CD8-positive, alpha-beta memory T cell (primary cell): ENCODE measurements at regions not wholly inside any gene's neighbourhood (a gene's known extent, or its start where the extent isn't known, plus 50 kb on each side); places are given as distances from the start of the nearest gene placed in this dataset.

Experiments used
- CTCF ChIA-PET: fragments of 350-600 bp; sonication (Branson Sonifier 250); formaldehyde crosslinking; loops from one replicate; lab custom pipeline; 2021; ENCODE audit warnings: antibody characterized with exemption; lab: Charles Lee
- POLR2A ChIA-PET: fragments of 350-600 bp; sonication (Branson Sonifier 250); formaldehyde crosslinking; loops from one replicate; lab custom pipeline; 2021; ENCODE audit warnings: antibody characterized with exemption; lab: Charles Lee
- DNase-seq, 5 donors: peaks; one replicate each; pipeline versions ENCODE4 v3.0.0 to v3.0.0-alpha.2; 2020 to 2022; ENCODE audit warnings: mixed read lengths in 1 of 5
- H3K27ac ChIP-seq: one replicate; pipeline ENCODE4 v1.7.0; 2013; ENCODE audit warnings: low read depth, mild to moderate bottlenecking, low read length, moderate library complexity
- H3K27me3 ChIP-seq: 2 replicates; pipeline ENCODE4 v1.7.0; 2013; ENCODE audit warnings: low read length, mild to moderate bottlenecking; ENCODE audit not compliant: insufficient read depth, poor library complexity, severe bottlenecking
- H3K36me3 ChIP-seq: 2 replicates; pipeline ENCODE4 v1.7.0; 2013; ENCODE audit warnings: mild to moderate bottlenecking, low read length, moderate library complexity; ENCODE audit not compliant: insufficient read depth
- H3K4me1 ChIP-seq: 2 replicates; pipeline ENCODE4 v1.7.0; 2013; ENCODE audit warnings: mild to moderate bottlenecking, low read length, moderate library complexity; ENCODE audit not compliant: insufficient read depth
- H3K4me3 ChIP-seq: 2 replicates; pipeline ENCODE4 v1.7.0; 2013; ENCODE audit warnings: mild to moderate bottlenecking, low read length
- H3K9me3 ChIP-seq: 2 replicates; pipeline ENCODE4 v1.7.0; 2013; ENCODE audit warnings: mild to moderate bottlenecking, low read length
- H3K27ac Mint-ChIP-seq, 8 donors: one replicate each; pipeline ENCODE4 v1.8.0; 2020 to 2021; ENCODE audit warnings: mixed read lengths in 8 of 8, mild to moderate bottlenecking in 6 of 8, inconsistent platforms in 3 of 8, moderate library complexity in 3 of 8
- H3K27me3 Mint-ChIP-seq, 2 donors: one replicate each; pipeline ENCODE4 v1.8.0; 2020 to 2021; ENCODE audit warnings: mixed read lengths in 2 of 2, mild to moderate bottlenecking in 1 of 2, moderate library complexity in 1 of 2
- H3K36me3 Mint-ChIP-seq, 3 donors: one replicate each; pipeline ENCODE4 v1.8.0; 2020 to 2021; ENCODE audit warnings: mixed read lengths in 3 of 3, inconsistent platforms in 1 of 3, mild to moderate bottlenecking in 1 of 3
- H3K4me1 Mint-ChIP-seq, 3 donors: one replicate each; pipeline ENCODE4 v1.8.0; 2020 to 2021; ENCODE audit warnings: mixed read lengths in 3 of 3, inconsistent platforms in 1 of 3, mild to moderate bottlenecking in 1 of 3
- H3K4me3 Mint-ChIP-seq, 7 donors: one replicate each; pipeline ENCODE4 v1.8.0; 2020 to 2021; ENCODE audit warnings: mixed read lengths in 7 of 7, mild to moderate bottlenecking in 6 of 7, moderate library complexity in 4 of 7, inconsistent platforms in 2 of 7
- H3K9me3 Mint-ChIP-seq, 5 donors: one replicate each; pipeline ENCODE4 v1.8.0; 2020 to 2022; ENCODE audit warnings: mixed read lengths in 5 of 5, mild to moderate bottlenecking in 3 of 5, moderate library complexity in 2 of 5, inconsistent platforms in 1 of 5

DNA sequence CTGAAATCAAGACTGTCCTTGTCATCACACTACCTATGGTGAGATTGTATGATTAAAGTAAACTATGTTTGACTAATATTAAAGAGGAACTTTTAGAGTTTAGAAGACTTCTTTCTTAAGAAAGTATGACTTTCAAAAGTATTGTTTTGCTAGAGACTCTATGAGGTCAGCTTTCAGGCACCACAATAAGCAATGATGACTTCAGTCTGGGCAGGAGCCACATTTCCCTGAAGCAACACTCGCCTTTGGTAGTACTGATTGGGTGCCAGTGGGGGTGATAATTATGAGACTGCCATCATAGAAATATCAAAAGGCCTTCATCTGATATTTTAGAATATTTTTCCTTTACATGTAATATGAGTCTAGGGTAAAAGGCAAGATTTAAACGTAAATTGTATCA, 212.6 kb downstream of the DTHD1 start:
- no peaks in the 10 kb centered on the region for H3K27me3 ChIP-seq
- ChIA-PET CTCF (no interaction called here), POLR2A (no interaction called here)
- H3K4me3 ChIP-seq, result no peak overlapping the region
- no peak overlapping the region for H3K4me3 Mint-ChIP-seq
- no peaks in the 10 kb centered on the region for H3K4me1 Mint-ChIP-seq
- H3K27me3 Mint-ChIP-seq, result no peaks in the 10 kb centered on the region
- no peaks in the 10 kb centered on the region for H3K4me1 ChIP-seq
- H3K9me3 ChIP-seq, result no peaks in the 10 kb centered on the region
- H3K27ac Mint-ChIP-seq, result no peak overlapping the region
- H3K36me3 Mint-ChIP-seq, result no peaks in the 10 kb centered on the region
- no peak for DNase-seq
- H3K27ac ChIP-seq, result no peak overlapping the region
- H3K36me3 ChIP-seq, result no peaks in the 10 kb centered on the region
- H3K9me3 Mint-ChIP-seq, result no peaks in the 10 kb centered on the region

DNA sequence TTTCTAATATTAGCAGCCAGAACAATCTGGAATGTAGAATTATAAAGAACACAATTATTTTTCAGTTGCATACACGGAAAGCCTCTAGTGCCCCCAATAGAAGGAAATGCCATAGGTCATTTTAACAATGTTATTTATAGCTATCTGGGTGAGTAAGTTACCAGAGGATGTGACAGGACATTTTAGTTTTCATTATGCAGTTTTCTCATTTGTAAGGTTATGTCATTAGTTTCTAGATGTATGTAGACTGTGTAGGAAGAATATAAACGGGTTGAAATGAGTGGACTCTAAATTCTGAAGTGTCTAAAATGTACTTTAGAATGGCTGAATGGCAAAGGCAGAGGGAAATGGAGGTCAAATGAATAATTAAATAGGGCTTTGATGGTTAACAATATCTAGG, 213.3 kb downstream of the DTHD1 start:
- Histone ChIP-seq H3K36me3 (no peaks in the 10 kb centered on the region), H3K9me3 (no peaks in the 10 kb centered on the region), H3K4me1 (no peaks in the 10 kb centered on the region), H3K4me3 (no peak overlapping the region), H3K27me3 (no peaks in the 10 kb centered on the region), H3K27ac (no peak overlapping the region)
- Mint-ChIP-seq H3K27me3 (no peaks in the 10 kb centered on the region), H3K4me3 (no peak overlapping the region), H3K9me3 (no peaks in the 10 kb centered on the region), H3K27ac (no peak overlapping the region), H3K36me3 (no peaks in the 10 kb centered on the region), H3K4me1 (no peaks in the 10 kb centered on the region)
- ChIA-PET CTCF (no interaction called here), POLR2A (no interaction called here)
- no peak for DNase-seq

- no peaks in the 10 kb centered on the region for H3K4me1 ChIP-seq
- no peaks in the 10 kb centered on the region for H3K27me3 ChIP-seq
- H3K27ac ChIP-seq, result no peak overlapping the region
- H3K4me3 ChIP-seq, result no peak overlapping the region
- no peaks in the 10 kb centered on the region for H3K9me3 ChIP-seq
- H3K27ac Mint-ChIP-seq, result no peak overlapping the region
- POLR2A ChIA-PET, result no interaction called here
- no peaks in the 10 kb centered on the region for H3K36me3 Mint-ChIP-seq
- H3K27me3 Mint-ChIP-seq, result peaks cover 2 to 28% of the 10 kb centered on the region in 2 donors
- no peaks in the 10 kb centered on the region for H3K36me3 ChIP-seq
- no peaks in the 10 kb centered on the region for H3K9me3 Mint-ChIP-seq
- H3K4me1 Mint-ChIP-seq, result no peaks in the 10 kb centered on the region
- no peak overlapping the region for H3K4me3 Mint-ChIP-seq
- CTCF ChIA-PET, result no interaction called here
- DNase-seq, result no peak
Measured at GRCh38 chr4:36502350-36502749, 220.9 kb downstream of the DTHD1 start.

GRCh38 chr4:36508394-36508793, 227.0 kb downstream of the DTHD1 start:
- Histone ChIP-seq H3K4me3 (no peak overlapping the region), H3K9me3 (no peaks in the 10 kb centered on the region), H3K36me3 (no peaks in the 10 kb centered on the region), H3K4me1 (no peaks in the 10 kb centered on the region), H3K27me3 (no peaks in the 10 kb centered on the region), H3K27ac (no peak overlapping the region)
- no peak overlapping the region for H3K4me3 Mint-ChIP-seq
- H3K36me3 Mint-ChIP-seq, result no peaks in the 10 kb centered on the region
- no peak overlapping the region for H3K27ac Mint-ChIP-seq
- H3K4me1 Mint-ChIP-seq, result no peaks in the 10 kb centered on the region
- no peak for DNase-seq
- H3K9me3 Mint-ChIP-seq, result peaks cover 0 to 4% (median 0%) of the 10 kb centered on the region in 5 donors
- ChIA-PET POLR2A (no interaction called here), CTCF (no interaction called here)
- peaks cover 5 to 22% of the 10 kb centered on the region in 2 donors for H3K27me3 Mint-ChIP-seq

- Mint-ChIP-seq H3K27me3 (peaks cover 3 to 13% of the 10 kb centered on the region in 2 donors), H3K4me3 (no peak overlapping the region), H3K4me1 (no peaks in the 10 kb centered on the region), H3K36me3 (no peaks in the 10 kb centered on the region), H3K27ac (no peak overlapping the region), H3K9me3 (peaks cover 0 to 4% (median 0%) of the 10 kb centered on the region in 5 donors)
- Histone ChIP-seq H3K9me3 (no peaks in the 10 kb centered on the region), H3K4me1 (no peaks in the 10 kb centered on the region), H3K27ac (no peak overlapping the region), H3K36me3 (no peaks in the 10 kb centered on the region), H3K27me3 (no peaks in the 10 kb centered on the region), H3K4me3 (no peak overlapping the region)
- POLR2A ChIA-PET, result no interaction called here
- CTCF ChIA-PET, result no interaction called here
- no peak for DNase-seq
Measured at GRCh38 chr4:36509845-36510244, 228.4 kb downstream of the DTHD1 start.

DNA sequence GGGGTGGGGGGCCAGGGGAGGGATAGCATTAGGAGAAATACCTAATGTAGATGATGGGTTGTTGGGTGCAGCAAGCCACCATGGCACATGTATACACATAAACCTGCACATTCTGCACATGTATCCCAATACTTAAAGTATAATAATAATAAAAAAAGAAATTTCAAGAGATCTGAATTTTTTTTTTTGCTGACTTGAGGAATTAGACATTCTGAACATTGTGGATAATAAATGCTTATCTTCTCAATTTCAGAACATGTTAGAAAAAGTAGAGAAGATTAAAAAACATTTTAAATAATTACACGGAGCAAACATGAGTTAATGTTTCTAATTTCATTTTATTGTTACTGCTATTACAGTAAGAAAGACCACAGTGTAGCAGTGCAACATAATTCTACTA, 230.4 kb downstream of the DTHD1 start:
- Mint-ChIP-seq H3K27ac (no peak overlapping the region), H3K4me3 (no peak overlapping the region), H3K4me1 (no peaks in the 10 kb centered on the region), H3K36me3 (no peaks in the 10 kb centered on the region), H3K27me3 (peaks cover 3 to 5% of the 10 kb centered on the region in 2 donors), H3K9me3 (peaks cover 0 to 4% (median 0%) of the 10 kb centered on the region in 5 donors)
- H3K27me3 ChIP-seq, result no peaks in the 10 kb centered on the region
- H3K4me1 ChIP-seq, result no peaks in the 10 kb centered on the region
- no peak for DNase-seq
- ChIA-PET POLR2A (no interaction called here), CTCF (no interaction called here)
- no peak overlapping the region for H3K4me3 ChIP-seq
- H3K36me3 ChIP-seq, result no peaks in the 10 kb centered on the region
- H3K27ac ChIP-seq, result no peak overlapping the region
- H3K9me3 ChIP-seq, result no peaks in the 10 kb centered on the region

DNA sequence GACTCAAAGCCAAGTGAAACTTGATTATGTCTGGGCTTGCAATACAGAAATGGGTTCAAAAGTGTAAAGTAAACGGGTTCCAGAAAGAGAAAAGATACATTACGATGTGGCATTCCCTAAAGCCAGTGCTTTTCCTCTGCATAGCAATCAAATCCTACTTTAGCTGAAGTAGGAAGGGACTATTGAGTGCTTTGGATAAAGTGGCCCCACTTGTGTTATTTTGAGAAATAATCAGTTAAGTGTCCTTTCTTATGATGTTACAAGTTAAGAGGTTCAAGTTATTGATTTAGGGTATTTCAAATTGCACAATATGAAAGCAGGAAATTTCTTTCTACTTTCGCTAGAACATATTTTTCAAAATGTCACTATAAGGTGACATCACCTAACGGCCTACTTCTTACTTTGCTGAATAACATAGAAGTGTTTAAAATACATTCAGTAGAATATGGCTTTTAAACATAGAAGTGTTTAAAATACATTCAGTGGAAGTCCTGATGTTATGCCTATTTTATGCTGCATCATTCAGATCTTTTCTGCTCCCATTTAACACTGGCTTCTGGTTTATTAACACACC, 235.2 kb downstream of the DTHD1 start:
- H3K27ac Mint-ChIP-seq, result no peak overlapping the region
- DNase-seq, result no peak
- H3K9me3 Mint-ChIP-seq, result peaks cover 0 to 2% (median 0%) of the 10 kb centered on the region in 5 donors
- H3K27me3 Mint-ChIP-seq, result peaks cover 0 to 4% of the 10 kb centered on the region in 2 donors
- Histone ChIP-seq H3K4me3 (no peak overlapping the region), H3K27me3 (no peaks in the 10 kb centered on the region), H3K27ac (no peak overlapping the region), H3K4me1 (no peaks in the 10 kb centered on the region), H3K9me3 (no peaks in the 10 kb centered on the region), H3K36me3 (no peaks in the 10 kb centered on the region)
- CTCF ChIA-PET, result no interaction called here
- no peak overlapping the region for H3K4me3 Mint-ChIP-seq
- no peaks in the 10 kb centered on the region for H3K4me1 Mint-ChIP-seq
- H3K36me3 Mint-ChIP-seq, result no peaks in the 10 kb centered on the region
- POLR2A ChIA-PET, result no interaction called here

- Mint-ChIP-seq H3K36me3 (no peaks in the 10 kb centered on the region), H3K27me3 (no peaks in the 10 kb centered on the region), H3K4me1 (no peaks in the 10 kb centered on the region), H3K9me3 (peaks cover 7 to 11% (median 11%) of the 10 kb centered on the region in 5 donors), H3K4me3 (no peak overlapping the region), H3K27ac (no peak overlapping the region)
- no peaks in the 10 kb centered on the region for H3K27me3 ChIP-seq
- no peak overlapping the region for H3K27ac ChIP-seq
- ChIA-PET CTCF (no interaction called here), POLR2A (no interaction called here)
- H3K36me3 ChIP-seq, result no peaks in the 10 kb centered on the region
- no peaks in the 10 kb centered on the region for H3K4me1 ChIP-seq
- no peak for DNase-seq
- no peaks in the 10 kb centered on the region for H3K9me3 ChIP-seq
- H3K4me3 ChIP-seq, result no peak overlapping the region
Measured at GRCh38 chr4:36523182-36523581, 241.8 kb downstream of the DTHD1 start.
